PC-3 (cell line): ENCODE measurements at regions not wholly inside any gene's neighbourhood (a gene's known extent, or its start where the extent isn't known, plus 50 kb on each side); places are given as distances from the start of the nearest gene placed in this dataset.

Source experiments
- CTCF ChIP-seq: fragments of 300-600 bp; sonication (generic); conservative IDR thresholded peaks from 2 replicates; pipeline ENCODE4 v1.5.1; 2017; ENCODE audit warnings: antibody characterized with exemption, low read depth, mild to moderate bottlenecking, low read length
- EZH2 ChIP-seq: fragments of 300-600 bp; sonication (generic); IDR thresholded peaks from one replicate; pipeline ENCODE4 v1.6.1; 2017; ENCODE audit warnings: antibody characterized with exemption, mild to moderate bottlenecking, low read length; ENCODE audit not compliant: unreplicated experiment
- EZH2phosphoT487 ChIP-seq: fragments of 300-600 bp; sonication (generic); IDR thresholded peaks from 2 replicates; pipeline ENCODE4 v1.6.1; 2018; ENCODE audit warnings: mild to moderate bottlenecking, antibody characterized with exemption, low read length, borderline replicate concordance

- TF ChIP-seq CTCF (no peak), EZH2 (no peak), EZH2phosphoT487 (no peak)
These were observed 347.3 kb downstream of the ARL4A start for GRCh38 chr7:13034693-13035092.
